ENCODE measurements at regions not wholly inside any gene's neighbourhood (a gene's known extent, or its start where the extent isn't known, plus 50 kb on each side); places are given as distances from the start of the nearest gene placed in this dataset.

- Histone ChIP-seq H3K79me2 (ENCODE audit: low read length) (no peaks in the 10 kb centered on the region), H4K20me1 (ENCODE audit: insufficient read depth, low read length) (no peaks in the 10 kb centered on the region), H3K4me2 (ENCODE audit: low read depth, low read length) (no peak overlapping the region), H3K4me3 (ENCODE audit: low read length) (no peak overlapping the region), H3K36me3 (replicated peaks; ENCODE audit: insufficient read depth, low read length) (no peaks in the 10 kb centered on the region), H3K9me2 (replicated peaks; ENCODE audit: insufficient read depth, low read length) (no peaks in the 10 kb centered on the region), H3K9me3 (replicated peaks; ENCODE audit: insufficient read depth, low read length) (no peaks in the 10 kb centered on the region), H3K27ac (ENCODE audit: low read length) (no peak overlapping the region), H3K4me1 (ENCODE audit: low read length) (no peaks in the 10 kb centered on the region), H2AFZ (ENCODE audit: low read length) (no peak overlapping the region), H3F3A (ENCODE audit: insufficient read depth, low read length) (no peaks in the 10 kb centered on the region), H3K27me3 (replicated peaks; ENCODE audit: insufficient read depth, low read length) (no peaks in the 10 kb centered on the region), H3K9ac (ENCODE audit: low read length) (no peak overlapping the region)
- no peak for DNase-seq
- TF ChIP-seq CTCF (IDR thresholded peaks at IDR 0.05; ENCODE audit: low read length) (no peak), EZH2phosphoT487 (IDR thresholded peaks at IDR 0.05; ENCODE audit: low read length) (no peak), EZH2 (optimal IDR thresholded peaks at IDR 0.05; ENCODE audit: low read depth, low read length) (no peak)
Measured at GRCh38 chr6:27593861-27594260, 121.0 kb upstream of the ZNF184 start.

- Histone ChIP-seq H3K9ac (ENCODE audit: low read length) (no peak overlapping the region), H3K27ac (ENCODE audit: low read length) (no peak overlapping the region), H4K20me1 (ENCODE audit: insufficient read depth, low read length) (no peaks in the 10 kb centered on the region), H3K79me2 (ENCODE audit: low read length) (no peaks in the 10 kb centered on the region), H2AFZ (ENCODE audit: low read length) (no peak overlapping the region), H3K36me3 (replicated peaks; ENCODE audit: insufficient read depth, low read length) (no peaks in the 10 kb centered on the region), H3K4me3 (ENCODE audit: low read length) (0 out of 2 replicates have a peak overlapping the region, but pooled peaks have one; percentile 6), H3K4me2 (ENCODE audit: low read depth, low read length) (no peak overlapping the region; the same call in 1 of the 2 replicates), H3K27me3 (replicated peaks; ENCODE audit: insufficient read depth, low read length) (no peaks in the 10 kb centered on the region), H3K9me3 (replicated peaks; ENCODE audit: insufficient read depth, low read length) (no peaks in the 10 kb centered on the region), H3K9me2 (replicated peaks; ENCODE audit: insufficient read depth, low read length) (no peaks in the 10 kb centered on the region), H3F3A (ENCODE audit: insufficient read depth, low read length) (no peaks in the 10 kb centered on the region), H3K4me1 (ENCODE audit: low read length) (no peaks in the 10 kb centered on the region)
- no peak for DNase-seq
- TF ChIP-seq EZH2 (optimal IDR thresholded peaks at IDR 0.05; ENCODE audit: low read depth, low read length) (no peak), EZH2phosphoT487 (IDR thresholded peaks at IDR 0.05; ENCODE audit: low read length) (no peak), CTCF (IDR thresholded peaks at IDR 0.05; ENCODE audit: low read length) (no peak)
Measured at GRCh38 chr6:27593200-27593818, 120.4 kb upstream of the ZNF184 start.

- H3K4me3 ChIP-seq (ENCODE audit: low read length) = 0 out of 2 replicates have a peak overlapping the region, but pooled peaks have one; percentile 6
- no peak overlapping the region for H3K27ac ChIP-seq (ENCODE audit: low read length)
- H3K79me2 ChIP-seq (ENCODE audit: low read length) = no peaks in the 10 kb centered on the region
- no peaks in the 10 kb centered on the region for H3K4me1 ChIP-seq (ENCODE audit: low read length)
- TF ChIP-seq EZH2 (optimal IDR thresholded peaks at IDR 0.05; ENCODE audit: low read depth, low read length) (no peak), CTCF (IDR thresholded peaks at IDR 0.05; ENCODE audit: low read length) (no peak), EZH2phosphoT487 (IDR thresholded peaks at IDR 0.05; ENCODE audit: low read length) (no peak)
- no peaks in the 10 kb centered on the region for H3K9me2 ChIP-seq (replicated peaks; ENCODE audit: insufficient read depth, low read length)
- H3K9me3 ChIP-seq (replicated peaks; ENCODE audit: insufficient read depth, low read length) = no peaks in the 10 kb centered on the region
- H2AFZ ChIP-seq (ENCODE audit: low read length) = no peak overlapping the region
- H3K9ac ChIP-seq (ENCODE audit: low read length) = no peak overlapping the region
- H3K27me3 ChIP-seq (replicated peaks; ENCODE audit: insufficient read depth, low read length) = no peaks in the 10 kb centered on the region
- no peaks in the 10 kb centered on the region for H4K20me1 ChIP-seq (ENCODE audit: insufficient read depth, low read length)
- peak; percentile 41 for DNase-seq
- H3K36me3 ChIP-seq (replicated peaks; ENCODE audit: insufficient read depth, low read length) = no peaks in the 10 kb centered on the region
- peak overlapping the region; percentile 0; the same call in 1 of the 2 replicates for H3K4me2 ChIP-seq (ENCODE audit: low read depth, low read length)
- H3F3A ChIP-seq (ENCODE audit: insufficient read depth, low read length) = no peaks in the 10 kb centered on the region
Measured at GRCh38 chr6:27592481-27593199, 119.7 kb upstream of the ZNF184 start.
